Breast epithelium (tissue), 4 donors: ENCODE measurements at regions not wholly inside any gene's neighbourhood (a gene's known extent, or its start where the extent isn't known, plus 50 kb on each side); places are given as distances from the start of the nearest gene placed in this dataset.
A peak's percentile ranks its signal among the peaks of the same experiment; 100 is the strongest.

Experiments
- DNase-seq, 2 donors: peaks; one replicate each; pipeline ENCODE4 v3.0.0-alpha.2; 2019; ENCODE audit warnings: low spot score in 2 of 2
- H3K27ac ChIP-seq, 2 donors: fragments of 200-600 bp; sonication (generic) in 1 of 2; one replicate each; pipeline ENCODE4 v1.5.1; 2016 to 2019; ENCODE audit warnings: mild to moderate bottlenecking in 1 of 2
- H3K27me3 ChIP-seq, 2 donors: fragments of 200-600 bp; sonication (generic) in 1 of 2; one replicate each; pipeline versions ENCODE4 v1.5.1 to v1.6.0; 2017 to 2019; ENCODE audit warnings: control low read depth in 1 of 2, mild to moderate bottlenecking in 1 of 2
- H3K36me3 ChIP-seq: fragments of 200-600 bp; one replicate; pipeline ENCODE4 v1.5.1; 2019
- H3K4me1 ChIP-seq, 2 donors: fragments of 200-600 bp; sonication (generic); one replicate each; pipeline ENCODE4 v1.5.1; 2016 to 2019; ENCODE audit warnings: control low read depth in 1 of 2
- H3K4me3 ChIP-seq, 3 donors: fragments of 200-600 bp; sonication (generic); 1 replicate in 2 of 3; 2 replicates in 1 of 3; pipeline ENCODE4 v1.5.1; 2016 to 2019; ENCODE audit warnings: mild to moderate bottlenecking in 3 of 3, moderate library complexity in 2 of 3
- H3K9me3 ChIP-seq, 2 donors: fragments of 200-600 bp; sonication (generic) in 1 of 2; one replicate each; pipeline ENCODE4 v1.5.1; 2016 to 2019; ENCODE audit warnings: control low read depth in 1 of 2
- CTCF ChIP-seq, 3 donors: fragments of 450-650 bp; IDR thresholded peaks; one replicate each; pipeline ENCODE4 v1.5.1; 2016 to 2017; ENCODE audit warnings: antibody characterized with exemption in 3 of 3, mild to moderate bottlenecking in 3 of 3, moderate library complexity in 3 of 3
- POLR2A ChIP-seq: fragments of 450-650 bp; IDR thresholded peaks from one replicate; pipeline ENCODE4 v1.6.1; 2016; ENCODE audit warnings: antibody characterized with exemption, mild to moderate bottlenecking, moderate library complexity
- POLR2AphosphoS5 ChIP-seq, 3 donors: sonication (generic); formaldehyde crosslinking; IDR thresholded peaks; one replicate each; pipeline ENCODE4 v1.6.1; 2017; ENCODE audit warnings: antibody characterized with exemption in 3 of 3
- intact Hi-C: fragments of 100-400 bp; cut with DNase I; formaldehyde crosslinking; loops from one replicate; pipeline ENCODE4 v1.15.1; 2023; ENCODE audit warnings: low total_unique reads

DNA sequence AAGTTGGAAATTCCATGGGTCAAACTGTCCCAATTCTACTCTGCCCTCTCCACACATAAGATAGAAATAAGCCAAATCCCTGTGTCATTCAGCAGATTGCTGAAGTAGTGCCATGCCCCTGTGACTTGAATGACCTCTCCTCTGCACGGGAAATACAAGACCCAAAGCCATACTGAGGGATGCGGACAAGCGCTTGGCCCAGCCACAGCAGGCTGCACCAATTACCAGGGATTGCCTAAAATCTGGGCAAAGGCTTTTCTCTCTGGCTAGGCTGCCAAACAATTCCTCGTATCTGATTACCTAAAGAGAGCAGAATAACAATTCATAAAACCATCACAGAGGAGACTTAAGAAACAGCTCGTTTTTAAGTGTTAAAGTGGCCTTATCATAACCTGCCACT, 421.8 kb upstream of the JARID2 start:
- Histone ChIP-seq H3K9me3 (no peaks in the 10 kb centered on the region), H3K27me3 (no peaks in the 10 kb centered on the region), H3K4me3 (no peak overlapping the region), H3K27ac (peak overlapping the region; percentile 43 to 46), H3K4me1 (no peaks in the 10 kb centered on the region), H3K36me3 (no peaks in the 10 kb centered on the region)
- no peak for DNase-seq
- no peak for TF ChIP-seq CTCF (IDR thresholded peaks at IDR 0.05)
- intact Hi-C loops = loop anchor here (1.0 kb wide), 1 partner anchor 23 kb away; no protein-coding TSS in a partner anchor

- no peak overlapping the region for H3K4me3 ChIP-seq
- DNase-seq = no peak
- no peaks in the 10 kb centered on the region for H3K36me3 ChIP-seq
- intact Hi-C loops = loop anchor here (1.0 kb wide), 1 partner anchor 23 kb away; no protein-coding TSS in a partner anchor
- no peaks in the 10 kb centered on the region for H3K9me3 ChIP-seq
- no peaks in the 10 kb centered on the region for H3K4me1 ChIP-seq
- H3K27ac ChIP-seq = peak overlapping the region; percentile 43 to 46
- TF ChIP-seq POLR2AphosphoS5 (IDR thresholded peaks at IDR 0.05) (no peak), POLR2A (no peak), CTCF (IDR thresholded peaks at IDR 0.05) (no peak)
- no peaks in the 10 kb centered on the region for H3K27me3 ChIP-seq
These were observed 421.2 kb upstream of the JARID2 start for GRCh38 chr6:14824484-14825275.

- Histone ChIP-seq H3K9me3 (no peaks in the 10 kb centered on the region), H3K27me3 (no peaks in the 10 kb centered on the region), H3K27ac (no peak overlapping the region), H3K36me3 (no peaks in the 10 kb centered on the region), H3K4me3 (no peak overlapping the region), H3K4me1 (no peaks in the 10 kb centered on the region)
- TF ChIP-seq POLR2AphosphoS5 (IDR thresholded peaks at IDR 0.05) (no peak), CTCF (IDR thresholded peaks at IDR 0.05) (no peak), POLR2A (no peak)
- no peak for DNase-seq
- intact Hi-C loops = no loop called here
These were observed 419.4 kb upstream of the JARID2 start for GRCh38 chr6:14826456-14826855.

- intact Hi-C loops = no loop called here
- H3K9me3 ChIP-seq = no peaks in the 10 kb centered on the region
These were observed 418.5 kb upstream of the JARID2 start for GRCh38 chr6:14827354-14827753.

More at GRCh38 chr6:14827354-14827753, 418.5 kb upstream of the JARID2 start:
- no peaks in the 10 kb centered on the region for H3K36me3 ChIP-seq
- TF ChIP-seq CTCF (IDR thresholded peaks at IDR 0.05) (no peak), POLR2AphosphoS5 (IDR thresholded peaks at IDR 0.05) (no peak), POLR2A (no peak)
- H3K27me3 ChIP-seq = no peaks in the 10 kb centered on the region
- no peak overlapping the region for H3K4me3 ChIP-seq
- H3K4me1 ChIP-seq = no peaks in the 10 kb centered on the region
- H3K27ac ChIP-seq = no peak overlapping the region
- no peak for DNase-seq
